GM10248 (cell line): ENCODE measurements at regions not wholly inside any gene's neighbourhood (a gene's known extent, or its start where the extent isn't known, plus 50 kb on each side); places are given as distances from the start of the nearest gene placed in this dataset.
A peak's percentile ranks its signal among the peaks of the same experiment; 100 is the strongest.

ENCODE experiments used
- CTCF ChIA-PET: fragments of 300-600 bp; sonication (Branson Sonifier 250); formaldehyde crosslinking; extraction: SDS; loops from one replicate; lab custom pipeline; 2021; ENCODE audit warnings: antibody characterized with exemption; lab: Yijun Ruan, JAX
- POLR2A ChIA-PET: fragments of 350-650 bp; sonication (Branson Sonifier 250); formaldehyde crosslinking; extraction: SDS; loops from one replicate; lab custom pipeline; 2020; ENCODE audit warnings: antibody characterized with exemption; lab: Yijun Ruan, JAX
- DNase-seq: peaks from one replicate; pipeline ENCODE4 v3.0.0; 2012; ENCODE audit errors: extremely low spot score
- CTCF ChIP-seq: IDR thresholded peaks from 2 replicates; pipeline ENCODE4 v1.5.1; 2012; ENCODE audit warnings: mild to moderate bottlenecking, low read depth; ENCODE audit errors: extremely low read depth, missing control alignments, control extremely low read depth

- TF ChIP-seq CTCF = no peak
- ChIA-PET POLR2A (no interaction called here), CTCF (no interaction called here)
- no peak for DNase-seq
Observed at GRCh38 chr22:48975316-48975741, 852.3 kb downstream of the BRD1 start.

- no peak for DNase-seq
- no peak for TF ChIP-seq CTCF
- ChIA-PET POLR2A (no interaction called here), CTCF (no interaction called here)
Observed at GRCh38 chr22:48974443-48975315, 853.0 kb downstream of the BRD1 start.

GRCh38 chr22:48973694-48974041 lies 854.0 kb downstream of the BRD1 start:
- POLR2A ChIA-PET = no interaction called here
- no peak for DNase-seq
- no peak for TF ChIP-seq CTCF
- CTCF ChIA-PET = no interaction called here

- no peak for TF ChIP-seq CTCF
- CTCF ChIA-PET = no interaction called here
- no peak for DNase-seq
- POLR2A ChIA-PET = no interaction called here
Observed at GRCh38 chr22:48972979-48973693, 854.5 kb downstream of the BRD1 start.

GRCh38 chr22:48968201-48968959 lies 859.3 kb downstream of the BRD1 start:
- ChIA-PET CTCF (interaction anchor here (1.4 kb wide), 1 partner anchor 10 kb away, joined by 3 read pairs; no protein-coding TSS in a partner anchor), POLR2A (no interaction called here)
- DNase-seq = no peak

More at GRCh38 chr22:48968201-48968959, 859.3 kb downstream of the BRD1 start:
- peak; percentile 11 for TF ChIP-seq CTCF
